ENCODE measurements at regions not wholly inside any gene's neighbourhood (a gene's known extent, or its start where the extent isn't known, plus 50 kb on each side); places are given as distances from the start of the nearest gene placed in this dataset.

- no peak for TF ChIP-seq CTCF (IDR thresholded peaks at IDR 0.05; ENCODE audit: poor library complexity)
- no peak for TF ChIP-seq EZH2 (IDR thresholded peaks at IDR 0.05; ENCODE audit: borderline replicate concordance)
These were observed 56.4 kb upstream of the SLIT3 start for GRCh38 chr5:169357291-169357690.
